Aorta (tissue), 5 donors: ENCODE measurements at regions not wholly inside any gene's neighbourhood (a gene's known extent, or its start where the extent isn't known, plus 50 kb on each side); places are given as distances from the start of the nearest gene placed in this dataset.

Source experiments
- ATAC-seq: fragments of 200-7000 bp; cut with Tn5 transposase; one replicate; pipeline ENCODE4 v1.9.1; 2022; ENCODE audit warnings: moderate library complexity; ENCODE audit not compliant: low FRiP score
- DNase-seq, 2 donors: peaks; one replicate each; pipeline ENCODE4 v3.0.0-alpha.2; 2020
- H3K27ac ChIP-seq, 2 donors: one replicate each; pipeline ENCODE4 v1.5.1; 2013; ENCODE audit warnings: low read length in 2 of 2, mild to moderate bottlenecking in 2 of 2, moderate library complexity in 2 of 2, control low read depth in 1 of 2, inconsistent platforms in 1 of 2, low read depth in 1 of 2
- H3K27me3 ChIP-seq, 2 donors: one replicate each; pipeline ENCODE4 v1.6.1; 2013; ENCODE audit warnings: control low read depth in 1 of 2, low read length in 1 of 2, mild to moderate bottlenecking in 1 of 2, moderate library complexity in 1 of 2; ENCODE audit not compliant: insufficient read depth in 2 of 2, control insufficient read depth in 1 of 2
- H3K36me3 ChIP-seq, 2 donors: one replicate each; pipeline ENCODE4 v1.6.1; 2013; ENCODE audit warnings: control low read depth in 1 of 2, low read length in 1 of 2, mild to moderate bottlenecking in 1 of 2; ENCODE audit not compliant: insufficient read depth in 2 of 2, control insufficient read depth in 1 of 2
- H3K4me1 ChIP-seq, 2 donors: one replicate each; pipeline ENCODE4 v1.6.1; 2013; ENCODE audit warnings: low read length in 2 of 2, control low read depth in 1 of 2, mild to moderate bottlenecking in 1 of 2, moderate library complexity in 1 of 2; ENCODE audit not compliant: insufficient read depth in 2 of 2, control insufficient read depth in 1 of 2
- H3K4me3 ChIP-seq, 2 donors: one replicate each; pipeline ENCODE4 v1.5.1; 2013; ENCODE audit warnings: low read length in 2 of 2, control low read depth in 1 of 2, mild to moderate bottlenecking in 1 of 2
- H3K9me3 ChIP-seq: one replicate; pipeline ENCODE4 v1.6.1; 2013; ENCODE audit warnings: mild to moderate bottlenecking, low read length; ENCODE audit not compliant: control insufficient read depth
- WGBS, 2 donors: extraction: QIAGEN DNeasy Blood & Tissue Kit; methylation state at CpG; one replicate each; pipeline ENCODE4 v1.1.7; 2013; 5-methylcytosine and 5-hydroxymethylcytosine counted together
- intact Hi-C, 2 donors: fragments of 100-400 bp; cut with DNase I; formaldehyde crosslinking; loops; one replicate each; pipeline versions ENCODE4 v1.14.2 to v1.15.0; 2022
- donor health status: healthy with polysubstance abuse.
- donor health status: Bipolar disorder and iron deficiency.
- donor health status: DM: no; HTN: no; CAD: no.
- donor health status: DM: no; HTN: no; CAD: no.
- donor health status: DM: yes; HTN: yes; CAD: no.

GRCh38 chr2:16466821-16467151, 198.8 kb downstream of the CYRIA start:
- ATAC-seq (no peak), DNase-seq (no peak)
- peaks cover 0 to 1% of the 10 kb centered on the region in 2 donors for H3K27me3 ChIP-seq
- 57 to 63% methylated on average over 2 of the region's 2 CpGs for WGBS, 2 donors
- no peak overlapping the region for H3K4me3 ChIP-seq
- intact Hi-C loops = no loop called here
- no peak overlapping the region for H3K27ac ChIP-seq
- H3K36me3 ChIP-seq = no peaks in the 10 kb centered on the region
- no peaks in the 10 kb centered on the region for H3K4me1 ChIP-seq
- no peaks in the 10 kb centered on the region for H3K9me3 ChIP-seq

DNA sequence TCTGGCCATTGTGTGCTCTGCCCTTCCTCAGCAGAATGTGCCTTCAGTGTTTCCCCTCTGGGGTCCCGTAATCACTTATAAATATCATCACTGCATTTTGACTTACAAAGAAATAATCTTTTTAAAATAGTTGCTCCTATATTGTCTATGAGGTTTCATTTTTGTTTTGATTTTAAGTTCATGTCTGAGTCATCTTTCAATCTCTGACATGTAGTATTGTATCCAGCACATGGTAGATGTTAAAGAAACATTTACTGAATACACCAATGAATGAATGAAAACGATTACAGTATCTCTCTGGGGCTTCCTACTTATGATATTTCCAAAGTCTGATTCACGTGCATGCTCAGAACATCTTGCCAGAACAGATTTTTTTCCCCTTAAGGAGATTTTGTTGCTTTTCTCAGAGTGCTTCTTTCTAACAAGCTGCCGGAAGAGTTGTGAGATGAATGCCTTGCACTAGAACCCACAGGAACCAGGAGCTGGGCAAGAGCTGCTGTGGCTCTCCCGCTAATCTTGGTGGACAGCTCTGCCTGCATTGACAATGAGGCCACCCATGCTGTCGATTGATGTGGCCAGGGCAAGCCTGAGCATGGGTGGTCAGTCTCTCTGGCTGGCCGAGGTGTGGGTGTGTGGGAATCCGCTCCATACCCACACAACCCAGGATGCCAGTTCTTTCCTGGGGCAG, 199.4 kb downstream of the CYRIA start:
- H3K9me3 ChIP-seq = no peaks in the 10 kb centered on the region

GRCh38 chr2:16464641-16465040, 201.0 kb downstream of the CYRIA start:
- WGBS, 2 donors = 63 to 77% methylated on average over 3 of the region's 3 CpGs
- H3K4me3 ChIP-seq = no peak overlapping the region
- no peaks in the 10 kb centered on the region for H3K9me3 ChIP-seq
- intact Hi-C loops = no loop called here
- H3K27ac ChIP-seq = no peak overlapping the region
- no peaks in the 10 kb centered on the region for H3K36me3 ChIP-seq
- no peaks in the 10 kb centered on the region for H3K4me1 ChIP-seq
- DNase-seq (no peak), ATAC-seq (no peak)
- H3K27me3 ChIP-seq = peaks cover 0 to 1% of the 10 kb centered on the region in 2 donors

More for the DNA sequence above, 199.4 kb downstream of the CYRIA start:
- no peaks in the 10 kb centered on the region for H3K4me1 ChIP-seq
- WGBS, 2 donors = 58 to 63% methylated on average over 8 of the region's 8 CpGs
- peaks cover 0 to 1% of the 10 kb centered on the region in 2 donors for H3K27me3 ChIP-seq
- ATAC-seq = no peak
- H3K36me3 ChIP-seq = no peaks in the 10 kb centered on the region
- no peak overlapping the region for H3K27ac ChIP-seq
- DNase-seq = no peak
- intact Hi-C loops = no loop called here
- H3K4me3 ChIP-seq = no peak overlapping the region

DNA sequence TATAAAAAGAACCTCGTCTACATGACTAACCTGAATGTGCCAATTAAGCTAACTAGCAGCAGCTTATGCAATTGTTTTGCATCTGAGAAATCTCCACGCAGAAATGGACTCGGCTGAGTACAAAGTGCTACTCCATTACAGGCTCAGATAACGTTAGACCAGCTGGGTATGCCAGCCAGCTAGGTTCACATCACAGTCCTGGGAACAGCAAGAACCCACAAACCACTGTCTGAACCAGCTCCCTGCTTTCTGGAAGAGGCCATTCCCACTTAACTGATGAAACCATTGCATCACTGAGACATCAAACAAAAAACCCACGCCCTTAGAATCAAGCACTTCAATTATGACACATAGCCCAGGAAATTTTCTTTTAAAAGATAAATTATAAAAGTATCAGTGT, 202.7 kb downstream of the CYRIA start:
- intact Hi-C loops = no loop called here
- WGBS, 2 donors = 58 to 62% methylated on average over 5 of the region's 5 CpGs
- H3K27me3 ChIP-seq = peaks cover 0 to 1% of the 10 kb centered on the region in 2 donors
- peaks cover 2% of the 10 kb centered on the region for H3K9me3 ChIP-seq
- no peak overlapping the region for H3K27ac ChIP-seq
- no peak for DNase-seq
- no peaks in the 10 kb centered on the region for H3K36me3 ChIP-seq
- no peak for ATAC-seq
- H3K4me3 ChIP-seq = no peak overlapping the region
- H3K4me1 ChIP-seq = no peaks in the 10 kb centered on the region

DNA sequence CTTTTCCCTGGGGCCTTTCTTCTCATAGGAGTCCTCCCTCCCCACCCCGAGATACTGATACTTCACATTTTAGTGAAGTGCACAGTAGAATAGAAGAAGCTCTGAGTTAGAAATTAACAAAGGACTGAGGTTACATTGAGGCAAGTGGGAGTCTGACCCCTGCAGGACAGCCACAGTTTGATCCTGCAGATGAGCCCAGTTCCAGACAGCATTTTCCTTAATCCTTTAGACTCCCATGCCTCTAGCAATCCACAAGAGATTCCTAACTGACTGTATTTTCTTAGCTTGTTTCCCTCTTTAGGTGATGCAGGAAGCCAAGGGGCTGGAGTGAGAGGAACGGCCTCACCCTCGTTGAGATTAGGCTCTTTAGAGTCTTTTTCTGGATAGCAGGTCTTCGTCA, 204.0 kb downstream of the CYRIA start:
- WGBS, 2 donors = 71 to 74% methylated on average over 4 of the region's 4 CpGs
- H3K4me1 ChIP-seq = no peaks in the 10 kb centered on the region
- peaks cover 2% of the 10 kb centered on the region for H3K9me3 ChIP-seq
- no peak for ATAC-seq
- DNase-seq = no peak
- H3K4me3 ChIP-seq = no peak overlapping the region
- intact Hi-C loops = no loop called here
- no peaks in the 10 kb centered on the region for H3K36me3 ChIP-seq
- H3K27me3 ChIP-seq = peaks cover 0 to 1% of the 10 kb centered on the region in 2 donors
- no peak overlapping the region for H3K27ac ChIP-seq

- peaks cover 2% of the 10 kb centered on the region for H3K9me3 ChIP-seq
- no peaks in the 10 kb centered on the region for H3K4me1 ChIP-seq
- intact Hi-C loops = no loop called here
- no peak overlapping the region for H3K4me3 ChIP-seq
- H3K27ac ChIP-seq = no peak overlapping the region
- peaks cover 0 to 1% of the 10 kb centered on the region in 2 donors for H3K27me3 ChIP-seq
- DNase-seq (no peak), ATAC-seq (no peak)
- no peaks in the 10 kb centered on the region for H3K36me3 ChIP-seq
Measured at GRCh38 chr2:16459606-16460005, 206.0 kb downstream of the CYRIA start.

- no peak overlapping the region for H3K4me3 ChIP-seq
- WGBS, 2 donors = 55 to 76% methylated on average over 2 of the region's 2 CpGs
- H3K27me3 ChIP-seq = no peaks in the 10 kb centered on the region
- no peak for ATAC-seq
- DNase-seq = no peak
- H3K4me1 ChIP-seq = no peaks in the 10 kb centered on the region
- no peak overlapping the region for H3K27ac ChIP-seq
- intact Hi-C loops = no loop called here
- no peaks in the 10 kb centered on the region for H3K36me3 ChIP-seq
- peaks cover 2% of the 10 kb centered on the region for H3K9me3 ChIP-seq
Measured at GRCh38 chr2:16454621-16455020, 211.0 kb downstream of the CYRIA start.

DNA sequence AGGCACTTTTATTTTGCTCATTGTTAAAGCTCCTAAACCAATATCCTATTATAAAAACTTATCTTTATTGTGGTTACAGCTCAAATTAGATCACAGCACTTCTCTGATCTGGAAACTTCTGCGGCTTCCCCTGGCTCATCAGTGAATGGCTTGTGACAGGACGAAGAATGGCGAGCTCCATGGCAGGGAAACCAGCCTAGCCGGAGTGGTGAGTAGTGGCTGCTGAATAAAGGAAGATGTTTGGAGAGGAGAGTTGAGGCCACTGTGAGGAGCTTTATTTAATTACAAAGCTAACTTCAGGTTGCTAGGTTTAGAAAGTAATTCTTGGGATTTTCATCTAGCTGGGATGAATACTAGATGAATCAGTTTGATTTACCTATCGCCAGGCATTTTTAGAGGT, 213.5 kb downstream of the CYRIA start:
- DNase-seq (no peak), ATAC-seq (no peak)
- Histone ChIP-seq H3K4me3 (no peak overlapping the region), H3K27me3 (no peaks in the 10 kb centered on the region), H3K4me1 (no peaks in the 10 kb centered on the region), H3K9me3 (no peaks in the 10 kb centered on the region), H3K36me3 (no peaks in the 10 kb centered on the region), H3K27ac (no peak overlapping the region)
- intact Hi-C loops = no loop called here
- 88 to 90% methylated on average over 5 of the region's 5 CpGs for WGBS, 2 donors

DNA sequence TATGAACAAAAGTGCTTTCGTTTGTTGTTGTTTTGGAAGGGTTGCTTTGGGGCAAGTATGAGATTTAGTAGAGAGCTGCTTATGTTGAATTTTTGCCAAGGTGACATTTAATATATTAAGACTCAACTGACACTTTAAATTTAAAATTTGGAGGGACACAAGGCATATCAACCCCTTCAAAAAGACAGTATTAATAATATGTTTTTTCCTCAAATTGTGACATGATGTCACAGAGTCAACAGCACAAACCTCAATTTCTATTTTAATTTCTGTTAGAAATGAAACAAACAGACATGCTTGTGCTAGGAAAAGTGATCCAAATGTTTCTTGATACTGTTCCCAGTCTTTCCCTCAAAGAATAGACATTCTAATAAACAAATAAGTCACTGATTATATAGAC, 218.9 kb downstream of the CYRIA start:
- DNase-seq = no peak
- intact Hi-C loops = no loop called here
- H3K27ac ChIP-seq = no peak overlapping the region
- H3K4me1 ChIP-seq = no peaks in the 10 kb centered on the region
- H3K36me3 ChIP-seq = no peaks in the 10 kb centered on the region
- H3K9me3 ChIP-seq = no peaks in the 10 kb centered on the region
- no peak for ATAC-seq
- 59 to 73% methylated on average over 1 of the region's 1 CpG for WGBS, 2 donors
- H3K4me3 ChIP-seq = no peak overlapping the region
- no peaks in the 10 kb centered on the region for H3K27me3 ChIP-seq
